Posterior vena cava (tissue), 2 donors: ENCODE measurements at regions not wholly inside any gene's neighbourhood (a gene's known extent, or its start where the extent isn't known, plus 50 kb on each side); places are given as distances from the start of the nearest gene placed in this dataset.

Experiments
- DNase-seq: peaks from one replicate; pipeline ENCODE4 v3.0.0-alpha.2; 2020; ENCODE audit warnings: low spot score
- intact Hi-C, 2 donors: fragments of 100-400 bp; cut with DNase I; formaldehyde crosslinking; loops; one replicate each; pipeline versions ENCODE4 v1.14.1 to v1.14.2; 2022 to 2023
- donor health status: DM: yes; HTN: yes; CAD: no.
- donor health status: DM: yes; HTN: yes; CAD: no.

DNA sequence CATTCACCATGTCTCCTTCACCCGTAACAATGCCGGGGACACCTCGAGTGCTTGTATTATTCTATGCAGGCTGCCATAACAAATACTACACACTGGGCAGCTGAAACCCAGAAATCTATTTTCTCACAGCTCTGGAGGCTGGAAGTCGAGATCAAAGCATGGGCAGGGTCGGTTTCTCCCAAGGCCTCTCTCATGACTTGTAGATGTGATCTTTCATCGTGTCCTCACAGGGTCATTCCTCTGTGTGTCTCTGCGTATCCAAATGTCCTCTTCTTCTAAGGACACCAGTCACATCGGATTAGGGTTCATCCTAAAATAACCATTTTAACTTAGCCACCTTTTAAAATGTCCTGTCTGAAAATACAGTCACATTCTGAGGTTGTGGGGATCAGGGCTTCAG, 303.5 kb downstream of the KLF6 start:
- intact Hi-C loops: loop anchor here in 1 of 2 donors (5.0 kb wide), 1 partner anchor 46 kb away; no protein-coding TSS in a partner anchor
- no peak for DNase-seq

DNA sequence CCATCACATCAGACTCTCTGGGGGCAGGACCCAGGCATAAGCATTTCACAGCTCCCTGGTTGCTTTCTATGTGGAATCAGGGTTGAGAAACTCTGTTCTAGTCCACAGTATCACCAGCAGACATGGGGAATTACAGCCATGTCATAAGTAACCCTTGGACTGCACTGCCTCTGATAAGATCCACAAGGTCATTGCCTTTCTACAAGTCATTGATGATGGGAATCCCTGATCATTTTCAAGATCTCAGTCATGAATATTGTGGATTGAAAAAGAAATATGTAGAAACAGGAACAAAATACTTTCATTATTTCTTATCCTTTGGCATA, 304.1 kb downstream of the KLF6 start:
- intact Hi-C loops: loop anchor here in 1 of 2 donors (5.0 kb wide), 1 partner anchor 46 kb away; no protein-coding TSS in a partner anchor

DNA sequence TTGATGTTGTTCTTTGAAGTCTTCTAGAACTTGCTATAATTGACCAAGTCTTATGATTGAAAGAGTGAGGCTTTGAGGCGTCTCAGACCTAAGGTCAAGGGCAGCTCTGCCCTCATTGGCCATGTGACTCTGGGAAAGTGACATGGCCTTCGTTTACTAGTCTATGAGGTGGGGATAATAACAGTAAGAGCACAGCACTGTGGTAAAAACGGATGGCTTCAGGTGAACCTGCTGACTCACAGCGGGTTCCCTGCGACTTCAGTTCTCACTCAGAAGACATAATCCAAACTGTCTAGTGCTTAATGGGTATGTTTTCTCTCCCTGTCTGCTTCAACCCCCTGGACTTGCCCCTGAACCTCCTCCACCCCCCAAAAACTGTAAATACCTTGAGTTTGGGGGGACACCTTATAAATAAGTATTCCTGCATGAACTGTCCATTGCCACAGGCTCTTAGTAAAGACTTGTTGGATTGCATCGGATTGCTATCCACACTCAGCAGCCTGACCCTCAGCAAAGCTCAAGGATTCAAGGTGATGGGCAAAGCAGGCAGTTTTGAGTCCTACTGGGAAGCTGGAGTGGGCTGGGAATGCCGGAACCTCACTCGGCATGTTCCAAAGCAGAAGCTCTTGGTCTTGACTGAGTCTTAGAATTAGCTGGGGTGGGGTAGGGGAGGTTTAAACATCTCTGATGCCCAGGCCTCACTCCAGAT, 304.6 kb downstream of the KLF6 start:
- intact Hi-C loops: loop anchor here in 1 of 2 donors (5.0 kb wide), 1 partner anchor 47 kb away; no protein-coding TSS in a partner anchor
- DNase-seq: no peak

More for the DNA sequence above, 304.1 kb downstream of the KLF6 start:
- no peak for DNase-seq

DNA sequence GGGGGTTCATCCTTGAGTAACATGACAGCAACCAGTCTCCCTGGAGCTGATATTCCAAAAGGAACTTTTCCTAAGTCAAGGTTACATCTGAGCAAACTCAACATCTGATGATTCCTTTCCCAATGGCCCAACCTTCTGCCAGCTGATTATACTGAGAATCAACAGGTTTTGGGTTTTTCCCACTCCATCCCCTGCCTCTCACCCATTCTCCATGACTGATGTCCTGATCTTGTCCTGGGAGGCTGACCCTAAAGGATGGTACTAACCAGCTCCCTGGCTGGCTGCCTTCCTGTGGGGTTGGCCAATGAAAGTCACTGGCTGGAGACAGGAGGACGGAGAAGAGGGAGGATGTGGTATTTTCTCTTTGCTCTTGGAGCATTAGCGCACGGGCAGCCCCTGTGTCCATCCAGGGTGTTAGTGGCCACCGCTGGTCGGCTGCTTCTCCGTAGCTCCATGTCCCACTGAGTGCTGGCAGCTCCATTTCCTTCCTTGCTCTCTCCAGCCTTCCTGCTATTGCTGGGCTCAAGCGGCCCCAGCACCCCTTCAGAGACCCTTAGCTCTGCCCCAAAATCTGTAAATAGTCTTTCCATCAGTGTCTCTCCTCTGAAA, 306.2 kb upstream of the PITRM1 start:
- peak; percentile 74 for DNase-seq
- intact Hi-C loops: loop anchor here in 1 of 2 donors (10.0 kb wide), 1 partner anchor 234 kb away; no protein-coding TSS in a partner anchor

DNA sequence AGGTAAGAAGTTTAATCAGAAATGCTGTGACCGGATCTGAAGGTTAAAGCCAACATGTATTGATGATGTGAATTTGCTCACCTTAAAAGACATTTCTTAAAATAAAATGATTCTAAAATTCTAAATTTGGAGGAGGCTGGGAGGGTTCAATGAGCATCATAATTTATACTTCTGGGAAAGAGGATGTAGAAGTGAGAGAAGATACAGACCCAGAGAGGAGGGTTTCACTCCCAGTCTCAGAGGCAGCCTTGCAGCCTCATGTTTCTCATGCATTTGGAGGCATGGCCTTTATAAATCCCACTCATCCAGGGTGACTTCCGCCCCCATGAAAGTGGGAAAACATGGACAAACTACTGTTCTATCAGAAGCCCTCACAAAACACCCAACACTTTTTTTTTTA, 305.6 kb upstream of the PITRM1 start:
- DNase-seq: no peak
- intact Hi-C loops: loop anchor here in 1 of 2 donors (10.0 kb wide), 1 partner anchor 233 kb away; no protein-coding TSS in a partner anchor

DNA sequence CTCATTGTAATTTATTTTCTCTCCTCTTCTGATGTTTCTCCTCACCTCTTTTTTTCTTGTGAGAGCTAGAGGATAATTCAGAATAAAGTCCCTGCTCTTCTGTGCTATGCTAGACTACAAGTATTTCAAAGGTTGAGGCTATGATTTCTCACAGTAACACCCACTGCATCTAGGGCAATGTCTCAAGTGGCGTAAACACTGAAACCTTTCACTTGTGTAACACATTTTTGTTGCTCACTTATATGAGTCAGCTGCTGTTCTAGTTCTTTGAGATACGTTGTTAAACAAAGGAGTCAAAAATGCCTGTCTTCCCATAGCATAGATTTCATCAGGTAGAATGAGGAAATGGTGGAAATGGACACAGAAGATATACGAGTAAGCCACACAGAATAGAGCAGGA, 305.1 kb upstream of the PITRM1 start:
- no peak for DNase-seq
- intact Hi-C loops: loop anchor here in 1 of 2 donors (10.0 kb wide), 1 partner anchor 233 kb away; no protein-coding TSS in a partner anchor

DNA sequence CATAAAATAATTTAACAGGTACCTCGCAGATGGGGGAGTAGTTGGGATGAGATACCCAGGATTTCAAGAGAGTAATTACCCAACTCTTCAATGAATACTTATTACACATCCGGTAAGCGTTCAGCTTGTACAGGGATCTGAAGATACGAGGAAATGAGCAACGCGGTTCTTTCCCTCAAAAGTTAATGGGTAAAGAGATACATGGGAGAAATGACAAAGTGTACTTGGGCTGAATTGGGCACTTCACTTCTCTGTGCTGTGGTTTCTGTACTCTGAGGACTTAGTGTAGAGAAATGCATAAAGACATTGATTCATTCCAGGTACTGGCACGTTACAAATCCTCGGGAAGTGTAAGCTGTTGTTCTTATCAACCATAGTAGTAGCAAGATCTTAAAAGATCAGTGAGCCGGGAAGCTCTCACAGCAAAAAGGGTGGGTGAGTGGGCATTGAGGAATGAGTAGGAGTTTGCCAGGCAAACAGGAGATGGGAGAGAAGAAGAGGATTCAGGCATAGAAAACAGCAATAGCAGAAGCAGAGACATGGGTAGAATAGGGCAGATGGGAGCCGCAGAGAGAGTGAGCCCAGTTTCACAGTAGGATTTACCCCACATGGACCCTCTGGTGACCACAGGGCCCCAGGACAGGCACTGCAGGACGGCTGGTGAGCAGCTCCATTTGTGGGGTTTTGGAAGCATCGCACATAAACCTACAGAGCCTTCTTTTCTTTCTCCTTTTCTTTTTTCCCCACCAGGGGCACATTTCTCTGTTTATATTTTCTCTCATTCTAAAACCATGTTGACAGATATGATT, 304.3 kb upstream of the PITRM1 start:
- intact Hi-C loops: loop anchor here in 1 of 2 donors (10.0 kb wide), 1 partner anchor 232 kb away; no protein-coding TSS in a partner anchor
- DNase-seq: no peak

DNA sequence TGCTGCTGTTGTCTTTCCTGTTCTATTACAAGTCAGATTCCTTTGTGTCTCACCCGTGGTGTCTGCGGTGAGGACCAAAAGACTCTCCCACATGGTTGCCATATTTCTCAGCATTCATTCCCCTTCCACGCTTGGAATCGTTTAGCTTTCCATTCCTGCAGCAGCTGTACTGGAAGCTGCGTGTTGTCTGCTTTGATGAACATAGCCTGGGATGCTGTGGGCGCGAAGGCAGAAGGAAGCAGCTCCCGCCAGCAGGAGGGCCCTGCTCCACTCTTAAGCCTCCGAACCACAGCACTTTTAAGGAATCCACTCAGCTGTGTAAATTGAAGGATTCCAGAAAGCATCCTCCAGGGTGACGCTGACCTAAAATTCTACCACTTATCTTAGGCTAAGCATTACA, 303.6 kb upstream of the PITRM1 start:
- intact Hi-C loops: loop anchor here in 1 of 2 donors (10.0 kb wide), 1 partner anchor 231 kb away; no protein-coding TSS in a partner anchor
- DNase-seq: no peak

DNA sequence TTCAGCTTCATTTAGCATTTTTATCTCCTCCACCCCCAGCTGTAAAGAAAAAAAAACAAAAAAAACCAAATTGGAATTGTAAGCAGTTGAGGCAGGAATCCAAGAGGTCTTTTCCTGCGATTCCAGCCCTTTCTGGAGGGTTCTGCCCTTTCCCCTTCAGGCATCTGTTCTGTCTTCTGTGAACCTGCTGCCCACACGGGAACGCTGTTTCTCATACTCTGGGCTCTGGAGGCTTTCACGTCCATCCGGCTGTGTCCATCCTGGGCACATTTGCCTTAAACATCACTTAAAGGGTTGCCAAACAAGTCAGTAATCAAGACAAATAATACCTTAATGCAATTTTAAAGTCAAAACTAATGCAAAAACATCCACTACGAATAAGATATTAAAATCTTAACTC, 302.8 kb upstream of the PITRM1 start:
- intact Hi-C loops: loop anchor here in 1 of 2 donors (10.0 kb wide), 1 partner anchor 231 kb away; no protein-coding TSS in a partner anchor
- DNase-seq: no peak

DNA sequence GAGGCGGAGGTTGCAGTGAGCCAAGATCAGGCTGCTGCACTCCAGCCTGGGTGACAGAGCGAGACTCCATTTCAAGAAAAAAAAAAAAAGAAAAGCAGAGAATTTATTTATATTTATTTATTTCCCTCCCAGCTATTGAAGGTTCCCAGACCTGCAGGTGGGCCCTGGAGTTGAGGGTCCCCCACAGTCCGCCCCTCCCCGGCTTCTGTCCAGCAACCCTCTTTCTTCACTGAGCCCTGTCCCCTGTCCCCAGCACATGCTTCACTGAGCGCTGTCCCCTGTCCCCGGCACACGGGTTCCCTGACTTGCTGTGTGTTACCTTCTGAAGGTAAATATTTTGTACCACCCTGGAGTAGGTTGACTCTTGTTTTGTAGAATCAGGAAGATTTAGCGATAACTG, 301.7 kb upstream of the PITRM1 start:
- intact Hi-C loops: loop anchor here (5.0 to 10.0 kb wide), 2 partner anchors 229 to 1068 kb away; no protein-coding TSS in a partner anchor
- no peak for DNase-seq

DNA sequence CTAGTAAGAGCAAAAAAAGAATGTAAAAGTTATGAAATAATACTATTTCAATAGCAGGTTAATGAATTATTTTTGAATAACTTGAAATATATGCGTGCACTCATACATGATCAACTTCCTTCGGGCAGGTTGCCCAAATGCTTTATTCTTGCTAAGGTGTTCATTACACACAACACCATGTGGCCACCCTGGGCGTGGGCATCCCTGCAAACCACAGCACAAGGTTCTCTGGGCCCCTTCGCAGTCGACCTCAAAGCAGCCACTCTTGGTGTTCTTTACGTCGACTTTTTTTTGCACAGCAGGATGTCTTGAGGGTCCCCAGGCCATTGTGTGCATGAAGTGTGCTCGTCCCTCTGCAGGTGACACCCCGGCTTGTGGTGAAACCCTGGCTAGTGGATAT, 300.7 kb upstream of the PITRM1 start:
- intact Hi-C loops: loop anchor here (5.0 to 10.0 kb wide), 2 partner anchors 228 to 1069 kb away; no protein-coding TSS in a partner anchor

DNA sequence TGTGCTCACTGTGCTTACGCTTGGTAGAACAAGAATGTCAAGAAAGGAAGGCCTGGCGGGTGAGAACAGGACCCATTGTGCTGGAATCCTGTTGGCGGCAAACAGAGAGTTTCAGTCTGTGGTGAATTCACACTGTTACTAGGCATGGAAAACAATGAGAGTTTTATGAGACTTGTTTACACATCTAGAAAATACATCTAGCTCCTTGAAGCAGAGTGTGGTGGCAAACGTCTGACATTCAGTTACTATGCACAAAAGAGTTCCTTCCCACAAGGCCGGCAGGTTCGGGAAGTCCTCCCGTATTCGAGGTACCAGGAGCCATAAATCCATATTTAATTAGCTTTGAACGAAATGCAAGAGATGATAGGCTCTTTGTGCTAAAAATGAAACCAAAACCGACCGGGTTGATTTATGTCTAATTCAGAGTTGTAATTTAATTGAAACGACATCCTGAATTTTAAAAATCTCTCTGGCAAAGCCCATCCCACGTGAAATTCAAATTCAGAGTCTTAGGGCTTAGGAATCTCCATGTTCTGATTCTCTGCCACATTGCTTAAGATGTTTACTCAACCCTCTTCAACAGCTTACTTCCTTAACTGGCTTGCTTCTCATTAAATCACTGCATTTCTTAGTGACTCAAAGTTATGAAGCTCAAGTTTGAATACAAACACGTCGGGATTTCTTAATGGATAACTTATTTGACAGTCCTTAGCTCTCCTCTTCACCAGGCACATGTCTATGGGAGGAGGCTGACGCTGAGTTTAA, 299.9 kb upstream of the PITRM1 start:
- no peak for DNase-seq
- intact Hi-C loops: loop anchor here (5.0 to 10.0 kb wide), 2 partner anchors 228 to 1070 kb away; no protein-coding TSS in a partner anchor

More for the DNA sequence above, 300.7 kb upstream of the PITRM1 start:
- DNase-seq: no peak

DNA sequence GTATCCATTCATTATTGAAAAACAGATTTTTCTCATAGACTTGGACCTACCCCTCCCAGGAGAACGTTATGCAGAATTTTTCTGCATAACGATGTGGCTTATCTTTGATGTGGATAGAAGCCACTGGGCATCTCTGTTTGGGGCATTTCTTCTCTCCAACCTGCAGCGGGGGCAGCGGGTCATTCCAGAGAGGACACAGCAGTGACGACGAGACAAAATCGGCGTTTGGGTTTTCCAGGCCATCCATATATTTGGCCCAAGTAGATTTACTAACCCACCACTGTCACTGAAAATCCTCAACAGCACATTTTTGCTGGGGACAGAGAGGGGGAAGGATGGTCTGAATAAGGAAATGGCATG, 299.3 kb upstream of the PITRM1 start:
- intact Hi-C loops: loop anchor here (5.0 to 10.0 kb wide), 2 partner anchors 227 to 1070 kb away; no protein-coding TSS in a partner anchor

DNA sequence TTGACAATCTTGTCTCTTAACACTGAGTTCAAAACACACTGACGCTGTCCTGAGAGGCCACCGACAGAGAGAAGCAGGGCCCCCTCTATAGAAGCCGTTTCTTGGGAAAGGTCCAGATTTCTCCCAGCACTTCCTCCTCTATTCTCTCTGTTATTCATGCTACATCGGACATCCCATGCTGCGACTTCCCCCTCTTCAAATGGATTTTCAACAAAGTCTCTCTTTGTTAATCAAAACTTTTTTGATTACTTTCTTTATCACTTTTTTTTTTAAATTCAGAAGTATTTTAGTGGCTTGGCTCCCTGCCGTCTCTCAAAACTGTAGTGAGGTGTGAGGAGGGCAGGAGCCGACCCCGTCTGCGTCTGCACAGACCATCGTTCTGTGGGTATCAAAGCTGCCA, 298.9 kb upstream of the PITRM1 start:
- DNase-seq: no peak
- intact Hi-C loops: loop anchor here (5.0 to 10.0 kb wide), 2 partner anchors 227 to 1071 kb away; no protein-coding TSS in a partner anchor

More for the DNA sequence above, 299.3 kb upstream of the PITRM1 start:
- no peak for DNase-seq

DNA sequence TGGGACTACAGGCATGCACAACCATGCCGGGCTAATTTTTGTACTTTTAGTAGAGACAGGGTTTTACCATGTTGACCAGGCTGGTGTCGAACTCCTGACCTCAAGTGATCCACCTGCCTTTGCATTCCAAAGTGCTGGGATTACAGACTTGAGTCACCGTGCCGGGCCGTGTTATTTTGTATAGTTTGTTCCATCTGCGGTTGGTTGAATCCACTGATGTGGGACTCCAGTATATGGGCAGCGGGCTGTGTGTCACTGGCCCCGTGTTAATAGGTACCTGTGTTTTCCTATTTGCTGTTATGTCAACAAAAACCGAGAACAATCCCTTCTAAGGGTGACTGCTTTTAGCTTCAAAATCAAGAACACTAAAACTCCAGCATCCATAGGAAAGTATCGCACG, 297.6 kb upstream of the PITRM1 start:
- DNase-seq: no peak
- intact Hi-C loops: loop anchor here (5.0 to 10.0 kb wide), 2 partner anchors 225 to 1072 kb away; no protein-coding TSS in a partner anchor

DNA sequence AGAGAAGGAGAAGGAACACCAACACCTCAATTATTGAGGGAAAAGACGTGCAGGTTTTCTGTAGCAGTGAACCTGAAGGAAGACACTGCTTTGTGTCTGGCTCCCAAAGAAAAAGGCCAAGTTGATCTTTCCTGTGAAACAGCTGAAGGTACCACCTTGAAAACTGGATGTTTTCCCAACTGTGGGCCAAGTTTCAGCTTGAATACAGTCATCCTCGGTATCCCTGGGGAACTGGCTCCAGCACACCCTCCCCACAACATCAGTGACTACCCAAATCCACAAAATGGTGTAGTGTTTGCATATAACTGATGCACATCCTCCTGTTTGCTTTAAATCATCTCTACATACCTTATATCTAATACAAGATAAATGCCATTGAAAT, 297.0 kb upstream of the PITRM1 start:
- DNase-seq: no peak
- intact Hi-C loops: loop anchor here (2.0 to 10.0 kb wide), 4 partner anchors 25 to 1818 kb away; no protein-coding TSS in a partner anchor

DNA sequence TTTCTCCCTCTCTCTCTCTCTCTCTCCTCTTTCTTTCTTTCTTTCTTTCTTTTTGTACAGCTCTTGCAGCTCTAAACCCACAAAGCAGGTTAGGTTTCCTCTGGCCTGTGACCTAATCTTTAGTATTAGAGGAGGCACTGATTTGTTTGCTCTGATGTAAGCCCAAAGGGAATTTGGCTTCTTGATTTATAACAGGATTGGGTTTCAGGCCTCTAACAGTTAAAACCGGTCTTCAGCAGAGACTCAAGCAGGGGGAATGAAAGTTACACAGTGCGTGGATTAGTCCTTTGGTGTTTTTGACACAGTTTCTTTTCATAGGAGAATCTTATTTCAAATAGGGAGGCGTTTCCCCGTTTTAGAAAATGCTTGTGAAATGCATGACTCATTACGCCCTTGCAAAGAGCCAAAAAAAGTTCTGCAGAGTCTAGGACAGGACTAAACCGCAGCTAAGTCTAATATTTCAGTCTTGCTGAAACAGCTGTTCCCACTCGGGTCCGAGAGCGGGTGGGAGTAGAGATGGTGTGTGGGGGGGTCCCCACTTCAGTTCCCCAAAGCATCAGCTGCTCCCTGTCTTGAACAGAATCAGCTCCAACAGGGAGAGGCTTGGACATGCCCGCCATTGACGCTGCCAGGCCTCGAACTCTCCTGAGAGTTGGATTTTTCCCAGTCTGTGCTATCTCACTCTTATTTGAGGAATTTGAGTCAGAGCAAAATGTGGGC, 296.5 kb upstream of the PITRM1 start:
- intact Hi-C loops: loop anchor here in 1 of 2 donors (2.0 to 5.0 kb wide), 2 partner anchors 26 to 1818 kb away; no protein-coding TSS in a partner anchor
- peak; percentile 90 for DNase-seq
